ENCODE measurements at regions not wholly inside any gene's neighbourhood (a gene's known extent, or its start where the extent isn't known, plus 50 kb on each side); places are given as distances from the start of the nearest gene placed in this dataset.

DNA sequence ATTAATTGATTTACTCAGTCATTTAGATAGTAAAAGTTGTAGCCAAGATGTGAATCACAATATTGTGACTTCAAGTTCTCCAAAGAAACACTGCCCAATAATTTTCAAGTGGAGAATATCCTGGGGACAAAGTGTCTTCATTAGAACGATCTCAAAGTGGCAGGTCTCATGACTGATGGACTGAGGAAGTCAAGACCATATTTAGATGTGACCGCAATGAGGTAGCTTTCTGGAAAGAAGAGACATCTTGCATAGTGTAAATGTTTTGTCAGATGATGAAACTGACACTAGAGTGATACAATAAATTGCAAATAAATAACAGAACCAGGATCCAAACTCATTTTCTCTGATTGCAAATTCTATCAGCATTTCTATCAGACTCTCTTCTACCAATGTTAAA lies 1476.9 kb downstream of the EFNB2 start:
- WGBS, 2 donors, result 83 to 91% methylated on average over 2 of the region's 2 CpGs
- Histone ChIP-seq H3K4me3 (no peak overlapping the region), H3K36me3 (no peaks in the 10 kb centered on the region), H3K27me3 (no peaks in the 10 kb centered on the region), H3K9me3 (peaks cover 0 to 1% (median 0%) of the 10 kb centered on the region in 11 donors), H3K4me1 (no peaks in the 10 kb centered on the region), H3K27ac (no peak overlapping the region)
- ATAC-seq (no peak), DNase-seq (no peak)
- intact Hi-C loops (cut with DNase I), result no loop called here
- TF ChIP-seq CTCF (IDR thresholded peaks at IDR 0.05), result no peak

- Histone ChIP-seq H3K36me3 (no peaks in the 10 kb centered on the region), H3K27me3 (no peaks in the 10 kb centered on the region), H3K27ac (no peak overlapping the region), H3K4me3 (no peak overlapping the region), H3K9me3 (no peaks in the 10 kb centered on the region), H3K4me1 (no peaks in the 10 kb centered on the region)
- no peak for TF ChIP-seq CTCF (IDR thresholded peaks at IDR 0.05)
- 88 to 92% methylated on average over 4 of the region's 4 CpGs for WGBS, 2 donors
- ATAC-seq, result no peak
- DNase-seq, result no peak
- intact Hi-C loops (cut with DNase I), result no loop called here
Measured at GRCh38 chr13:105052711-105053110, 1482.8 kb downstream of the EFNB2 start.

- Histone ChIP-seq H3K27ac (no peak overlapping the region), H3K36me3 (no peaks in the 10 kb centered on the region), H3K27me3 (no peaks in the 10 kb centered on the region), H3K4me1 (no peaks in the 10 kb centered on the region), H3K9me3 (no peaks in the 10 kb centered on the region), H3K4me3 (no peak overlapping the region)
- DNase-seq (no peak), ATAC-seq (no peak)
- intact Hi-C loops (cut with DNase I), result no loop called here
- no peak for TF ChIP-seq CTCF (IDR thresholded peaks at IDR 0.05)
- 54 to 71% methylated on average over 4 of the region's 4 CpGs for WGBS, 2 donors
Measured at GRCh38 chr13:105050686-105051085, 1484.8 kb downstream of the EFNB2 start.

DNA sequence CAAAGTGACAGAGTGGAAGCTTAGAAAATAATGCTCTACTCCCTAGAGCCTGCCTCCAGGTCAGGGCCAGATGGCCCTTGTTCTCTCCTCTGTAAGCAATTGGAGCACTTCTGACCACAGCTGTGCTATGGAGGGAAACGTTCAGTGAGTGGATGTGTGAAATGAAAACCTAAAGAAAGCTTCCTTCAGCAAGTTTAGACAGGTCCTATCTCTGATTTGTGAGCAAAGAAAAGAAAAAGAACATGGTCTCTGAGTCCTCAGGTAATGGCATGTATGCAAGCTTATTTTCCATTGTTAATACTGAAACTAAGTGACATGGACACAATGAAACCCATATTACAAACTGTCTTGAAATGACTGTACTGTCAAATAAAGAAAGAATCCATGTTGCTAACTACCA lies 1486.8 kb downstream of the EFNB2 start:
- H3K36me3 ChIP-seq, result no peaks in the 10 kb centered on the region
- no peaks in the 10 kb centered on the region for H3K4me1 ChIP-seq
- H3K27me3 ChIP-seq, result no peaks in the 10 kb centered on the region
- no peak overlapping the region for H3K27ac ChIP-seq
- DNase-seq, result no peak
- TF ChIP-seq CTCF (IDR thresholded peaks at IDR 0.05), result no peak
- intact Hi-C loops (cut with DNase I), result no loop called here
- WGBS, 2 donors, result 53 to 59% methylated on average over 1 of the region's 1 CpG
- no peaks in the 10 kb centered on the region for H3K9me3 ChIP-seq
- no peak overlapping the region for H3K4me3 ChIP-seq
- ATAC-seq, result no peak
